ENCODE measurements at regions not wholly inside any gene's neighbourhood (a gene's known extent, or its start where the extent isn't known, plus 50 kb on each side); places are given as distances from the start of the nearest gene placed in this dataset.

- no peak for DNase-seq
Measured at GRCh38 chr13:78325585-78325984, 277.8 kb downstream of the POU4F1 start.

GRCh38 chr13:78323848-78324247 is 279.5 kb downstream of the POU4F1 start:
- DNase-seq = no peak

GRCh38 chr13:78323040-78323439 is 280.3 kb downstream of the POU4F1 start:
- DNase-seq = no peak

GRCh38 chr13:78319101-78319627 is 284.2 kb downstream of the POU4F1 start:
- no peak for DNase-seq

- no peak for DNase-seq
Measured at GRCh38 chr13:78317030-78317429, 286.3 kb downstream of the POU4F1 start.

GRCh38 chr13:78309497-78310180 is 293.7 kb downstream of the POU4F1 start:
- DNase-seq = no peak

- DNase-seq = no peak
Measured at GRCh38 chr13:78306519-78307206, 296.7 kb downstream of the POU4F1 start.

- no peak for DNase-seq
Measured at GRCh38 chr13:78305171-78305570, 298.2 kb downstream of the POU4F1 start.

GRCh38 chr13:78299832-78300623 is 303.3 kb downstream of the POU4F1 start:
- no peak for DNase-seq

GRCh38 chr13:78298657-78299056 is 304.7 kb downstream of the POU4F1 start:
- DNase-seq = no peak

GRCh38 chr13:78286748-78287147 is 316.6 kb downstream of the POU4F1 start:
- no peak for DNase-seq

GRCh38 chr13:78265098-78265497 is 338.3 kb downstream of the POU4F1 start:
- DNase-seq = no peak

- no peak for DNase-seq
Measured at GRCh38 chr13:78258304-78258703, 339.7 kb upstream of the EDNRB start.

- no peak for DNase-seq
Measured at GRCh38 chr13:78256484-78256883, 337.9 kb upstream of the EDNRB start.

- DNase-seq = no peak
Measured at GRCh38 chr13:78254113-78254512, 335.5 kb upstream of the EDNRB start.

- no peak for DNase-seq
Measured at GRCh38 chr13:78247362-78247761, 328.7 kb upstream of the EDNRB start.

GRCh38 chr13:78241278-78241919 is 322.8 kb upstream of the EDNRB start:
- peak; percentile 2 for DNase-seq

GRCh38 chr13:78239714-78240113 is 321.1 kb upstream of the EDNRB start:
- DNase-seq = no peak

GRCh38 chr13:78238911-78239310 is 320.3 kb upstream of the EDNRB start:
- DNase-seq = no peak

GRCh38 chr13:78228940-78229339 is 310.3 kb upstream of the EDNRB start:
- no peak for DNase-seq

GRCh38 chr13:78228211-78228610 is 309.6 kb upstream of the EDNRB start:
- DNase-seq = no peak

- no peak for DNase-seq
Measured at GRCh38 chr13:78227709-78228108, 309.1 kb upstream of the EDNRB start.
